Forelimb muscle (tissue), 1 donor: ENCODE measurements at regions not wholly inside any gene's neighbourhood (a gene's known extent, or its start where the extent isn't known, plus 50 kb on each side); places are given as distances from the start of the nearest gene placed in this dataset.
"Not testable (repeated sequence)": the region's sequence is repeated elsewhere in the genome, so short reads cannot be mapped to it uniquely, and the experiment has no call there.

Experiments
- DNase-seq: peaks from one replicate; pipeline ENCODE4 v3.0.0-alpha.2; 2013; ENCODE audit warnings: low read depth

GRCh38 chr17:30689266-30690000 is 135.1 kb downstream of the CRLF3 start:
- DNase-seq = not testable (repeated sequence)

DNA sequence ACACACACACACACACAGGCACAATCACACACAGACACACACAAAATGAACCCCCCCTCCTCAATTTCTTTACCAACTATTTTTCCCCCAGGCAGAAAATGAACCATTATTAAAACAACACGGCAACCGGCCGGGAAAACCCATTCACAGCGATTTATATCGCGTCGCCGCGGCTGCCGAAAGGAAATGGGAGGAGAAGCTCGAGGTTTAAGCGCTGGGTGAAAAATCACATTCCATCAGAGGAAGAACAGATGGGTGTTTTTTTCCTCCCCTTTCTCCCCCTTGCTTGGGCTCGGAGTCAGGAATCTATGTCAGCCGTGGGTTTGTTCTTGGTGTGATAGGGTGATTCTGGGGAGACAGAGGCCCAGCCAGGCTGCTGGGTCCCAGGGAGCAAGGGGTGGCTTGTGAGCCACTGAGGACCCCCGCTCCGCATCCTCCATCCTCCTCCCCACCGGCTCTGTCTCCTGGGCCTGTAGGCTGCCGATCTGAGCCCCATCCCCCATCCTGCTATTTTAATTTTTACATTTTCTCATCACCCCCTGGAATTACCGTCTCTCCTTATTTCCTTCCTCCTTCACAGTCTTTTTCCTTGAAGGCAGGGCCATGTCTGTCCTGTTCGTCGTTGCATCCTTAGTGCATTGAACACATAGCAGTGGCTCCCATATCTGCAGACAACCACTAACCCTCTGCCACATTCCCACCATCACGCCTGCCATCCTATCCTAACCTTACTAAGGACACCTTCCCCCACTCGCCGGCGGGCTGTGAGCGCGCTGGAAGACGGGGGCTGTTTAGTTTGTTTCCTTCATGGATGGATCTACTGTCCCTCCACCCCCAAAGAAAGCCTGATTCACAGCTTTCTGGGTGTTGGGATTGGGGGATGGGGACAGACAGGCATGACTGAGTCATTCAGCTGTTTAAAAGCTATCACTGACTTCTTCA is 137.7 kb downstream of the CRLF3 start:
- DNase-seq = not testable (repeated sequence)

DNA sequence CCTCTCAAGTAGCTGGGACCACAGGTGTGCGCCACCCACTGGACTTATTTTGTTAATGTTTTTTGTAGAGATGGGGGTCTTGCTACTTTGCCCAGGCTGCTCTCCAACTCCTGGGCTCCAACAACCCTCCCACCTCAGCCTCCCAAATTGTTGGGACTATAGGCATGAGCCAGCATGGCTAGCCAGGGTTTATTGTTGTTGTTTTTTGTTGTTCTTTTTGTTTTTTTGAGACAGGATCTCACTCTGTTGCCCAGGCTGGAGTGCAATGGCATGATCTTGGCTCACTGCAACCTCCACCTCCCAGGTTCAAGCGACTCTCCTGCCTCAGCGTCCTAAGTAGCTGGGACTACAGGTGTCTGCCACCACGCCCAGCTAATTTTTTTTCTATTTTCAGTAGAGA is 142.2 kb downstream of the CRLF3 start:
- DNase-seq = not testable (repeated sequence)

GRCh38 chr17:30680681-30681080 is 143.8 kb downstream of the CRLF3 start:
- not testable (repeated sequence) for DNase-seq

- DNase-seq = no peak
These were observed 146.8 kb downstream of the CRLF3 start for GRCh38 chr17:30677550-30678249.

- DNase-seq = not testable (repeated sequence)
These were observed 148.6 kb downstream of the CRLF3 start for GRCh38 chr17:30675777-30676492.

GRCh38 chr17:30669217-30669649 is 155.3 kb downstream of the CRLF3 start:
- not testable (repeated sequence) for DNase-seq

GRCh38 chr17:30668360-30669181 is 155.9 kb downstream of the CRLF3 start:
- DNase-seq = not testable (repeated sequence)

- DNase-seq = peak; percentile 44
These were observed 156.7 kb downstream of the CRLF3 start for GRCh38 chr17:30667657-30668359.

GRCh38 chr17:30666838-30667656 is 157.4 kb downstream of the CRLF3 start:
- DNase-seq = not testable (repeated sequence)

DNA sequence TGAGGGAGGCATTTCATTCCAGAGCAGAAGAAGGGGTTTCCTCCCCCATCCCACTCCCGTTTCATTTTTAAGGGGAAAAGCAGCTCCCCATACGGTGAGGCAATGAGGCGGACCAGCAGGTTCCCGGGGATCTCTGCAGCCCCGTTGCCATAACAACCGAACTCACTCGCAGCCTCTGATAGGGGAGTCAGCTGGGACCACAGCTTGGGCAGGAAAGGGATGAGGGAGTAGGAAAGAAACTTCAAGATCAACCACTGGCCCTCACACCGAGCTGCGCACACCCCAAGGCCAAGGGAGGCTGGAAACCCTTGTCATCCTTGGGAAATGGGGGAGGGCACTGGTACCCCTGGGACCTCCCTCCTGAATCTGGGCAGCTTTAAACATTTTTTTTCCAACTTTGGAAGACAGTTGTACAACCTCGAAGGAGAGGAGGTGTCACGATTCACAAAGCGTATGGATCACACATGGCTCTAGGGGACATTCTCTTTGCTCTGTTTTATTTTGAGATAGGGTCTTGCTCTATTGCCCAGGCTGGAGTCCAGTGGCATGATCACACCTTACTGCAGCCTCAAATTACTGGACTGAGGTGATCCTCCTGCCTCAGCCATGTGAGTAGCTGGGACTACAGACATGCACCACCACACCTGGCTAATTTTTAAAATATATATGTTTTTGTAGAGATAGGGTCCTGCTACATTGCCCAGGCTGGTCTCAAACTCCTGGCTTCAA is 160.6 kb downstream of the CRLF3 start:
- DNase-seq = not testable (repeated sequence)

DNA sequence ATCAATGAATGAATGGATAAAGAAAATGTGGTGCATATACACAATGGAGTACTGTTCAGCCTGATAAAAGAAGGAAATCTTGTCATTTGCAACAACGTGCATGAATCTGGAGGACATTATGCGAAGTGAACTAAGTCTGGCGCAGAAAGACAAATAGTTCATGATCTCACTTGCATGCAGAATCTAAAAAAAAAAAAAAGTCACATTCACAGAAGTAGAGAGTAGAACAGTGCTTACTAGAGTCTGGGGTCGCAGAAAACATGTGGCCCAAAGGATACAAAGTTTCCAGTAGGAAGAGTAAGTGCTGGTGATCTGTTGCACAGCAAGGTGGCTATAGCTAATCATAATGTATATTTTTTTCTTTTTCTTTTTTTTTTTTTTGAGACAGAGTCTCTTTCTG is 167.3 kb downstream of the CRLF3 start:
- not testable (repeated sequence) for DNase-seq

- DNase-seq = not testable (repeated sequence)
These were observed 171.5 kb downstream of the CRLF3 start for GRCh38 chr17:30653038-30653437.

GRCh38 chr17:30650149-30650548 is 172.9 kb downstream of the GOSR1 start:
- not testable (repeated sequence) for DNase-seq

DNA sequence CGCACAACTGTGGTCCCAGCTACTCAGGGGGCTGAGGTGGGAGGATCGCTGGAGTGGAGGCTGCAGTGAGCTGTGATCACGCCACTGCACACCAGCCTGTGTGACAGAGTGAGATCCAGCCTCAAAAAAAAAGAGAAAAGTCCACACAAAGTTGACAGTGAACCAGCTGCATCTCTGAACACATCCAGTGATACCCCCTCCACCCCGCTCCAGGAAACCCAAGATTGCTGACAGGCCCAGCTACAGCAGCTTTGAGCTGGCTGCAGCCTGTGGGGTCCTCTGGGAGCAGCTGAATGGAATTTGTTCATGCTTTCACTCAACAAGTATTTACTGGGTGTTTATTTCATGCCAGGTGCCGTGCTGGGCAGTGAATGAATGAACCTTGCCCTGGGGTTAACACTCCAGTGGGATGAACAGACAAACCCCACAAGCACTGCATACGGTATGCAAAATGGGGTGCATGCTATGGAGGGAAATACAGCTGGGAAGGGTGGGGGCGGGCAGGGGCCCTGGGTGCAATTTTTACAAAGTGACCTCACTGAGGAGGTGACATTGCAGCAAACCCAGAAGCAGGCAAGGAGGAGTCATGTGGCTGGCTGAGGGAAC is 170.9 kb downstream of the GOSR1 start:
- DNase-seq = not testable (repeated sequence)

DNA sequence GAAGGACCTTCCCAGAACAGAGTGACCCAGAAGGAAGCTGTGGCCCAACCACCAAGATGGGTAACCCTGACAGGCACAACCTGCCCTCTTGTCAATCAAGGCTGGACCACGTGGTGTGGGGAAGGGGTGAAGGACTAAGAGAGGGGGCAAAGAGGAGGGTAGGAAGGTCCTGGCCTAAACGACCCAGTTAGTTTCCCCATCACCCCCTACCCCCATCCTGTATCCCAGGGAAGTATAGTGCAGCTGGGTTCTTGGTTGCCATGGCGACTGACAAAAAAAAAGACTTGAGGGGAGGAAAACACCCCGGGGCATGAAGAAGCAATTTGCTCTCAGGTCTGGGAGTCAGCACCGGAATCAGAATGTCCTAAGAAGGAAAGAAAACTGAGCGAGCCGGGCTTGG is 168.7 kb downstream of the GOSR1 start:
- DNase-seq = not testable (repeated sequence)

DNA sequence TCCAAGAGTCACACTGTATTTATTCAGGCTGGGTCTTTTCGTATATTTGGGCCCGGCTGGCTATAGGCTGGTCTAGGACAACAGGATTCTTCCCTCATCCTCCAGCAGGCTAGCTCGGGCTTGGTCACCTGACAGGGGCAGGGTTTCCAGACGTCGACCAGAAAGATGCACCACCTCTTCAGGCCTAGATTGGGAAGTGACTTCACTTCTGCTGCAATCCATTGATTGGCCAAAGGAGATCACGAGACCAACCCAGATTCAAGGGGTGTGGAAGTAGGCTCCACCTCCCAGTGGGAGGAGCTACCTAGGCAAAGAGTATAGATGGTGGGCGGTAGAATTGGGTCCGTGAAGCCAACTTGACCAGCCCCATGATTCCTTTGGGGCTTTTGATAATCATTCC is 167.5 kb downstream of the GOSR1 start:
- not testable (repeated sequence) for DNase-seq

- DNase-seq = not testable (repeated sequence)
These were observed 167.1 kb downstream of the GOSR1 start for GRCh38 chr17:30644287-30644686.
